Peyer's patch (tissue), 4 donors: ENCODE measurements at regions not wholly inside any gene's neighbourhood (a gene's known extent, or its start where the extent isn't known, plus 50 kb on each side); places are given as distances from the start of the nearest gene placed in this dataset.

ENCODE experiments used
- POLR2A ChIP-seq, 2 donors: fragments of 450-650 bp; IDR thresholded peaks; one replicate each; pipeline ENCODE4 v1.5.1; 2017; ENCODE audit warnings: antibody characterized with exemption in 2 of 2, mild to moderate bottlenecking in 2 of 2, moderate library complexity in 2 of 2
- TF ChIP-seq, protein P1 (sequence below), 6 experiments: fragments of 450-650 bp in 4 of 6; fragments of 200-600 bp in 2 of 6; sonication (generic) in 1 of 6; IDR thresholded peaks; one replicate each; pipeline ENCODE4 v1.5.1; 2017 to 2019; ENCODE audit warnings: antibody characterized with exemption in 6 of 6, mild to moderate bottlenecking in 3 of 6, moderate library complexity in 1 of 6

DNA sequence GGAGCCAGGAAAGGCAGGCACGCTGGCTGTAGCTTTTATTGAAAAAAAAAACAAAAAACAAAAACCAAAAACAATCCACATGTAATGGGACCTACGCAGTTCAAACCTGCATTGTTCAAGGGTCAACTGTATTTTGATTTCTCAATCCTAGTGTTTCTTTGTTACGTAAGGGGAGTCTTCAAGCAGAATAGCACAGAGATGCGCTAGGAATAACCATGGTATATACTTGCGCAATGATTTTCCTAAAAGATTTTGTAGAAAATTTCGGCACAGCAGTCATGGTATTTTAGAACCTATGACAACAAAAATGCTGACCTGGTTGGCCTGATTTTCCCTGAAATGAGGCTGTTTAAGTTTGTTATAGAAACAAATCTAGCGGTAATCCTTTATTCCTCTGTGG is 1110.5 kb upstream of the WWC1 start:
- TF ChIP-seq, protein P1, sequence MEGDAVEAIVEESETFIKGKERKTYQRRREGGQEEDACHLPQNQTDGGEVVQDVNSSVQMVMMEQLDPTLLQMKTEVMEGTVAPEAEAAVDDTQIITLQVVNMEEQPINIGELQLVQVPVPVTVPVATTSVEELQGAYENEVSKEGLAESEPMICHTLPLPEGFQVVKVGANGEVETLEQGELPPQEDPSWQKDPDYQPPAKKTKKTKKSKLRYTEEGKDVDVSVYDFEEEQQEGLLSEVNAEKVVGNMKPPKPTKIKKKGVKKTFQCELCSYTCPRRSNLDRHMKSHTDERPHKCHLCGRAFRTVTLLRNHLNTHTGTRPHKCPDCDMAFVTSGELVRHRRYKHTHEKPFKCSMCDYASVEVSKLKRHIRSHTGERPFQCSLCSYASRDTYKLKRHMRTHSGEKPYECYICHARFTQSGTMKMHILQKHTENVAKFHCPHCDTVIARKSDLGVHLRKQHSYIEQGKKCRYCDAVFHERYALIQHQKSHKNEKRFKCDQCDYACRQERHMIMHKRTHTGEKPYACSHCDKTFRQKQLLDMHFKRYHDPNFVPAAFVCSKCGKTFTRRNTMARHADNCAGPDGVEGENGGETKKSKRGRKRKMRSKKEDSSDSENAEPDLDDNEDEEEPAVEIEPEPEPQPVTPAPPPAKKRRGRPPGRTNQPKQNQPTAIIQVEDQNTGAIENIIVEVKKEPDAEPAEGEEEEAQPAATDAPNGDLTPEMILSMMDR (IDR thresholded peaks at IDR 0.05) = no peak
- no peak for TF ChIP-seq POLR2A (IDR thresholded peaks at IDR 0.05)
